ENCODE measurements at regions not wholly inside any gene's neighbourhood (a gene's known extent, or its start where the extent isn't known, plus 50 kb on each side); places are given as distances from the start of the nearest gene placed in this dataset.

- Histone ChIP-seq H3K36me3 (ENCODE audit: insufficient read depth, low read length) (no peaks in the 10 kb centered on the region), H3K4me3 (ENCODE audit: insufficient read depth, low read length) (peak overlapping the region; percentile 67), H3K4me1 (ENCODE audit: insufficient read depth, low read length) (peaks cover 11% of the 10 kb centered on the region), H3K79me2 (ENCODE audit: insufficient read depth, low read length) (no peaks in the 10 kb centered on the region), H4K20me1 (ENCODE audit: insufficient read depth, low read length) (no peaks in the 10 kb centered on the region), H3K27me3 (ENCODE audit: insufficient read depth, low read length) (no peaks in the 10 kb centered on the region), H3K9me3 (ENCODE audit: low read depth, low read length) (no peaks in the 10 kb centered on the region), H3K27ac (ENCODE audit: low read depth, low read length) (peak overlapping the region; percentile 85), H2AFZ (ENCODE audit: low read length) (peak overlapping the region; percentile 82), H3K4me2 (ENCODE audit: insufficient read depth, low read length) (peak overlapping the region; percentile 75)
- peak; percentile 95 for DNase-seq (ENCODE audit: insufficient read length, low spot score, missing footprints)
- TF ChIP-seq, protein P1, sequence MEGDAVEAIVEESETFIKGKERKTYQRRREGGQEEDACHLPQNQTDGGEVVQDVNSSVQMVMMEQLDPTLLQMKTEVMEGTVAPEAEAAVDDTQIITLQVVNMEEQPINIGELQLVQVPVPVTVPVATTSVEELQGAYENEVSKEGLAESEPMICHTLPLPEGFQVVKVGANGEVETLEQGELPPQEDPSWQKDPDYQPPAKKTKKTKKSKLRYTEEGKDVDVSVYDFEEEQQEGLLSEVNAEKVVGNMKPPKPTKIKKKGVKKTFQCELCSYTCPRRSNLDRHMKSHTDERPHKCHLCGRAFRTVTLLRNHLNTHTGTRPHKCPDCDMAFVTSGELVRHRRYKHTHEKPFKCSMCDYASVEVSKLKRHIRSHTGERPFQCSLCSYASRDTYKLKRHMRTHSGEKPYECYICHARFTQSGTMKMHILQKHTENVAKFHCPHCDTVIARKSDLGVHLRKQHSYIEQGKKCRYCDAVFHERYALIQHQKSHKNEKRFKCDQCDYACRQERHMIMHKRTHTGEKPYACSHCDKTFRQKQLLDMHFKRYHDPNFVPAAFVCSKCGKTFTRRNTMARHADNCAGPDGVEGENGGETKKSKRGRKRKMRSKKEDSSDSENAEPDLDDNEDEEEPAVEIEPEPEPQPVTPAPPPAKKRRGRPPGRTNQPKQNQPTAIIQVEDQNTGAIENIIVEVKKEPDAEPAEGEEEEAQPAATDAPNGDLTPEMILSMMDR (IDR thresholded peaks at IDR 0.05; ENCODE audit: extremely low read depth, low read depth, low read length), result no peak
Measured at GRCh38 chr13:110799246-110800236, 86.0 kb downstream of the ING1 start.

- Histone ChIP-seq H3K27me3 (ENCODE audit: insufficient read depth, low read length) (no peaks in the 10 kb centered on the region), H3K4me3 (ENCODE audit: insufficient read depth, low read length) (no peak overlapping the region)
- TF ChIP-seq, protein P1 (IDR thresholded peaks at IDR 0.05; ENCODE audit: extremely low read depth, low read depth, low read length), result no peak
Measured at GRCh38 chr13:110801044-110801443, 87.5 kb downstream of the ING1 start.

GRCh38 chr13:110802260-110802659 is 88.8 kb downstream of the ING1 start:
- TF ChIP-seq, protein P1 (IDR thresholded peaks at IDR 0.05; ENCODE audit: extremely low read depth, low read depth, low read length), result no peak
- H2AFZ ChIP-seq (ENCODE audit: low read length), result no peak overlapping the region
- peaks cover 4% of the 10 kb centered on the region for H3K27me3 ChIP-seq (ENCODE audit: insufficient read depth, low read length)
- H3K27ac ChIP-seq (ENCODE audit: low read depth, low read length), result no peak overlapping the region
- DNase-seq (ENCODE audit: insufficient read length, low spot score, missing footprints), result no peak
- no peaks in the 10 kb centered on the region for H3K36me3 ChIP-seq (ENCODE audit: insufficient read depth, low read length)
- no peak overlapping the region for H3K4me2 ChIP-seq (ENCODE audit: insufficient read depth, low read length)
- H3K4me1 ChIP-seq (ENCODE audit: insufficient read depth, low read length), result peaks cover 11% of the 10 kb centered on the region
- no peaks in the 10 kb centered on the region for H4K20me1 ChIP-seq (ENCODE audit: insufficient read depth, low read length)
- H3K79me2 ChIP-seq (ENCODE audit: insufficient read depth, low read length), result no peaks in the 10 kb centered on the region
- H3K9me3 ChIP-seq (ENCODE audit: low read depth, low read length), result no peaks in the 10 kb centered on the region
- no peak overlapping the region for H3K4me3 ChIP-seq (ENCODE audit: insufficient read depth, low read length)

More at GRCh38 chr13:110801044-110801443, 87.5 kb downstream of the ING1 start:
- H3K9me3 ChIP-seq (ENCODE audit: low read depth, low read length), result no peaks in the 10 kb centered on the region
- H3K79me2 ChIP-seq (ENCODE audit: insufficient read depth, low read length), result no peaks in the 10 kb centered on the region
- H3K4me1 ChIP-seq (ENCODE audit: insufficient read depth, low read length), result peaks cover 11% of the 10 kb centered on the region
- no peaks in the 10 kb centered on the region for H4K20me1 ChIP-seq (ENCODE audit: insufficient read depth, low read length)
- no peak overlapping the region for H3K4me2 ChIP-seq (ENCODE audit: insufficient read depth, low read length)
- DNase-seq (ENCODE audit: insufficient read length, low spot score, missing footprints), result no peak
- no peaks in the 10 kb centered on the region for H3K36me3 ChIP-seq (ENCODE audit: insufficient read depth, low read length)
- no peak overlapping the region for H3K27ac ChIP-seq (ENCODE audit: low read depth, low read length)
- no peak overlapping the region for H2AFZ ChIP-seq (ENCODE audit: low read length)

DNA sequence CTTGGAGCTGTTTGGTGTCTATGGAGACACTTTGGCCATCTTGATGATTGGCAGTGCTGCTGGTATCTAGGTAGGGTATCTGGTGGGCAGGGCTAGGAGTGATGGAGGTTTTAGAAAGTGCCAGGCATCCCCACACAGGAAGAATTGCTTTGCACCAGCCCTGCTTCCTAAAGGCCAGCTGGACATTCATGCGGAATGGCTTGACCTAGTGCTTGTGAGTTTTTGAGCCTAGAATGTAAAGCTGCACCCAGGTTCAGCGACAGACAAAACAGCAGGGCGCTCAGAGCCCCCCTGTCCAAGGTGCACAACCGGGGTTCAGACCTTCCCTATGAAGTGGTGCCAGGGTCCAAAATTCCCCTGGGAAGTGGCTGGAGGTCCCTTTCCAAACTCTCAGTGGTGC is 93.1 kb downstream of the ING1 start:
- no peaks in the 10 kb centered on the region for H3K4me1 ChIP-seq (ENCODE audit: insufficient read depth, low read length)

More for the DNA sequence above, 93.1 kb downstream of the ING1 start:
- no peak overlapping the region for H3K27ac ChIP-seq (ENCODE audit: low read depth, low read length)
- no peak for DNase-seq (ENCODE audit: insufficient read length, low spot score, missing footprints)
- H2AFZ ChIP-seq (ENCODE audit: low read length), result no peak overlapping the region
- no peak overlapping the region for H3K4me2 ChIP-seq (ENCODE audit: insufficient read depth, low read length)
- no peaks in the 10 kb centered on the region for H4K20me1 ChIP-seq (ENCODE audit: insufficient read depth, low read length)
- TF ChIP-seq, protein P1 (IDR thresholded peaks at IDR 0.05; ENCODE audit: extremely low read depth, low read depth, low read length), result no peak
- no peaks in the 10 kb centered on the region for H3K9me3 ChIP-seq (ENCODE audit: low read depth, low read length)
- H3K4me3 ChIP-seq (ENCODE audit: insufficient read depth, low read length), result no peak overlapping the region
- H3K79me2 ChIP-seq (ENCODE audit: insufficient read depth, low read length), result no peaks in the 10 kb centered on the region
- no peaks in the 10 kb centered on the region for H3K36me3 ChIP-seq (ENCODE audit: insufficient read depth, low read length)
- peaks cover 34% of the 10 kb centered on the region for H3K27me3 ChIP-seq (ENCODE audit: insufficient read depth, low read length)
